ENCODE measurements at regions not wholly inside any gene's neighbourhood (a gene's known extent, or its start where the extent isn't known, plus 50 kb on each side); places are given as distances from the start of the nearest gene placed in this dataset.

DNA sequence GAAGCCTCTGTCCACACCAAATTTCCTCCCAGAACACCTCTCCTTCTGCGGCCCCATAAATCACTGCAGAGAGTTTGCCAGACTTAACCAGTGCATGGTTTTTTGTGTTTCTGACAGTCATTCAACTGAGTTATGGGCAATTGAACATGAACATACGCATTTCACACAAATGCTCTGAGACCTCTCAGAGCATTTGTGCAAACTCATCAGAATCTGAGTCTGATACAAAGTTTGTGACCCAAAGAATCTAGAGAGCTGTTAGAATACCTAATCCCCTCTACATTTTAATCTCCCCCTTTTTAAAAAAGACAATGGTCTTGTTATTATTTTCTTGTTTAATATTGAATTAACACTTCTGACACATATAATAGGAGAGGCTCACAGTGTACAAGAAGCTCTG is 416.9 kb upstream of the SMARCA2 start:
- peaks cover 0 to 2% (median 2%) of the 10 kb centered on the region in 3 donors for H3K27me3 Mint-ChIP-seq (ENCODE audit: low read depth in 3 of 3)
- H3K9me3 Mint-ChIP-seq = no peaks in the 10 kb centered on the region
- H3K36me3 Mint-ChIP-seq = no peaks in the 10 kb centered on the region
- H3K4me3 Mint-ChIP-seq = no peak overlapping the region
- H3K27me3 ChIP-seq (ENCODE audit: control insufficient read depth in 2 of 2, insufficient read depth in 2 of 2, low read length in 2 of 2) = no peaks in the 10 kb centered on the region
- 85% methylated on average over 2 of the region's 2 CpGs for WGBS (ENCODE audit: insufficient coverage)
- H3K27ac Mint-ChIP-seq = no peak overlapping the region
- H3K36me3 ChIP-seq (replicated peaks in 1 of 2; ENCODE audit: control insufficient read depth in 1 of 2, insufficient read depth in 2 of 2, low read length in 2 of 2) = no peaks in the 10 kb centered on the region
- no peaks in the 10 kb centered on the region for H3K4me1 ChIP-seq (ENCODE audit: control insufficient read depth in 1 of 2, insufficient read depth in 2 of 2, low read length in 2 of 2)
- H4K20me1 ChIP-seq (ENCODE audit: insufficient read depth, low read length) = no peaks in the 10 kb centered on the region
- H3K4me2 ChIP-seq (replicated peaks; ENCODE audit: extremely low read depth, low read length, poor library complexity, severe bottlenecking) = no peak overlapping the region
- no peaks in the 10 kb centered on the region for H3K79me2 ChIP-seq (ENCODE audit: insufficient read depth, low read length)
- no peak overlapping the region for H2AFZ ChIP-seq (ENCODE audit: insufficient read depth, low read depth, low read length, poor library complexity, severe bottlenecking)
- no peak for DNase-seq
- no peaks in the 10 kb centered on the region for H3K4me1 Mint-ChIP-seq
- no peak overlapping the region for H3K4me3 ChIP-seq (replicated peaks in 1 of 3; ENCODE audit: low read depth in 2 of 3, low read length in 3 of 3)
- H3K9me3 ChIP-seq (replicated peaks in 1 of 2; ENCODE audit: control insufficient read depth in 1 of 2, insufficient read depth in 1 of 2, low read length in 2 of 2) = no peaks in the 10 kb centered on the region
- H3K9ac ChIP-seq (ENCODE audit: insufficient read depth, low read length, poor library complexity, severe bottlenecking) = no peak overlapping the region
- intact Hi-C loops (cut with micrococcal nuclease) = no loop called here
- no peak overlapping the region for H3K27ac ChIP-seq (ENCODE audit: low read depth in 1 of 2, low read length in 2 of 2)
- TF ChIP-seq, protein P1, sequence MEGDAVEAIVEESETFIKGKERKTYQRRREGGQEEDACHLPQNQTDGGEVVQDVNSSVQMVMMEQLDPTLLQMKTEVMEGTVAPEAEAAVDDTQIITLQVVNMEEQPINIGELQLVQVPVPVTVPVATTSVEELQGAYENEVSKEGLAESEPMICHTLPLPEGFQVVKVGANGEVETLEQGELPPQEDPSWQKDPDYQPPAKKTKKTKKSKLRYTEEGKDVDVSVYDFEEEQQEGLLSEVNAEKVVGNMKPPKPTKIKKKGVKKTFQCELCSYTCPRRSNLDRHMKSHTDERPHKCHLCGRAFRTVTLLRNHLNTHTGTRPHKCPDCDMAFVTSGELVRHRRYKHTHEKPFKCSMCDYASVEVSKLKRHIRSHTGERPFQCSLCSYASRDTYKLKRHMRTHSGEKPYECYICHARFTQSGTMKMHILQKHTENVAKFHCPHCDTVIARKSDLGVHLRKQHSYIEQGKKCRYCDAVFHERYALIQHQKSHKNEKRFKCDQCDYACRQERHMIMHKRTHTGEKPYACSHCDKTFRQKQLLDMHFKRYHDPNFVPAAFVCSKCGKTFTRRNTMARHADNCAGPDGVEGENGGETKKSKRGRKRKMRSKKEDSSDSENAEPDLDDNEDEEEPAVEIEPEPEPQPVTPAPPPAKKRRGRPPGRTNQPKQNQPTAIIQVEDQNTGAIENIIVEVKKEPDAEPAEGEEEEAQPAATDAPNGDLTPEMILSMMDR (IDR thresholded peaks at IDR 0.05) = no peak

DNA sequence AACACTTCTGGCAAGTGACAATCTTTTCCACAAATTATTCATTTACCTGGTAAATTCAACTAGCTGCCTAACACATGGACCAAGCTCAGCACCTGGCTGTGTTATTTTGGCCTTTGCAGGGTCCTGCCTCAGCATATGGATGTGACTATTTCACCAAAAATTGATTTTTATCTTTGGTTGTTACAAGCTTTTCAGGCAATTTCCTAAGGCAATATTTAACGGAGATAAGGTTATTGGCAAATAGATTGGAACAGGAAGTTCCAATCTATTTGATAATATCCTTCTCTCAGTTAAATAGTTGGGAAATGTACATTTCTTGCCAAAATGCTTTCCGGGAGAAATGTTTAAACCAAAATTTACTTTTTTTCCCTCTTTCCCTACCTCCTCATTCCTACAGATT is 415.2 kb upstream of the SMARCA2 start:
- TF ChIP-seq, protein P1 (IDR thresholded peaks at IDR 0.05) = no peak
- Mint-ChIP-seq H3K9me3 (no peaks in the 10 kb centered on the region), H3K36me3 (no peaks in the 10 kb centered on the region), H3K27me3 (ENCODE audit: low read depth in 3 of 3) (peaks cover 0 to 2% (median 2%) of the 10 kb centered on the region in 3 donors), H3K4me3 (no peak overlapping the region), H3K27ac (no peak overlapping the region), H3K4me1 (no peaks in the 10 kb centered on the region)
- H3K4me2 ChIP-seq (replicated peaks; ENCODE audit: extremely low read depth, low read length, poor library complexity, severe bottlenecking) = no peak overlapping the region
- H3K4me1 ChIP-seq (ENCODE audit: control insufficient read depth in 1 of 2, insufficient read depth in 2 of 2, low read length in 2 of 2) = no peaks in the 10 kb centered on the region
- DNase-seq = no peak
- H2AFZ ChIP-seq (ENCODE audit: insufficient read depth, low read depth, low read length, poor library complexity, severe bottlenecking) = no peak overlapping the region
- intact Hi-C loops (cut with micrococcal nuclease) = no loop called here
- H4K20me1 ChIP-seq (ENCODE audit: insufficient read depth, low read length) = no peaks in the 10 kb centered on the region
- no peaks in the 10 kb centered on the region for H3K36me3 ChIP-seq (replicated peaks in 1 of 2; ENCODE audit: control insufficient read depth in 1 of 2, insufficient read depth in 2 of 2, low read length in 2 of 2)
- H3K9me3 ChIP-seq (replicated peaks in 1 of 2; ENCODE audit: control insufficient read depth in 1 of 2, insufficient read depth in 1 of 2, low read length in 2 of 2) = no peaks in the 10 kb centered on the region
- no CpG with 5 or more reads among the region's 2 CpGs for WGBS (ENCODE audit: insufficient coverage)
- no peak overlapping the region for H3K4me3 ChIP-seq (replicated peaks in 1 of 3; ENCODE audit: low read depth in 2 of 3, low read length in 3 of 3)
- no peak overlapping the region for H3K27ac ChIP-seq (ENCODE audit: low read depth in 1 of 2, low read length in 2 of 2)
- H3K27me3 ChIP-seq (ENCODE audit: control insufficient read depth in 2 of 2, insufficient read depth in 2 of 2, low read length in 2 of 2) = no peaks in the 10 kb centered on the region
- H3K9ac ChIP-seq (ENCODE audit: insufficient read depth, low read length, poor library complexity, severe bottlenecking) = no peak overlapping the region
- no peaks in the 10 kb centered on the region for H3K79me2 ChIP-seq (ENCODE audit: insufficient read depth, low read length)

All from CD14-positive monocyte (primary cell).